ENCODE measurements at regions not wholly inside any gene's neighbourhood (a gene's known extent, or its start where the extent isn't known, plus 50 kb on each side); places are given as distances from the start of the nearest gene placed in this dataset.
"Not testable (repeated sequence)": the region's sequence is repeated elsewhere in the genome, so short reads cannot be mapped to it uniquely, and the experiment has no call there.

DNA sequence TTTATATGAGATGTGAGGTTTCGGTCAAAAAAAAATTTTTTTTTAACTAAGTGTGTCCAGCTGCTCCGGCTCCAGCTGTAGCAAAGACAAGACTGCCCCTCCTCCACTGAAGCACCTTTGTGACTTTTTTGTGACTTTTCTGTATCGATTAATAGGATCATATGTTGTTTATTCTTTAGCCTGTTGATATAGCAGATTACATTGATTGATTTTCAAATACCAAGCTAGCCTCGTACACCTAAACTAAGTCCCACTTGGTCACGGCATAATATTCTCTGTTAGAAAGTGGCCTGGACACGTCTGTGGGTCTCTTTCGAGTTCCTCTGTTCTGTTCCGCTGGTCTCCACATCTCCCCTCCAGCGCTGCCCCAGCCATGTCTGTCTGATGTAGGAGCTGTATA is 126.8 kb downstream of the IGLL1 start:
- Histone ChIP-seq H3K79me2 (ENCODE audit: insufficient read depth, low read length) (no peaks in the 10 kb centered on the region), H3F3A (ENCODE audit: insufficient read depth) (no peaks in the 10 kb centered on the region), H3K9me3 (ENCODE audit: insufficient read depth, low read length) (no peaks in the 10 kb centered on the region), H3K27me3 (ENCODE audit: low read length) (no peaks in the 10 kb centered on the region), H3K9ac (ENCODE audit: low read length) (no peak overlapping the region), H3K9me2 (replicated peaks; ENCODE audit: insufficient read depth, low read length) (no peaks in the 10 kb centered on the region), H3K4me2 (ENCODE audit: low read depth, low read length, poor library complexity, severe bottlenecking) (no peak overlapping the region), H2AFZ (ENCODE audit: low read depth, low read length, severe bottlenecking) (no peak overlapping the region), H4K20me1 (ENCODE audit: low read depth, low read length) (no peaks in the 10 kb centered on the region), H3K27ac (ENCODE audit: low read depth, low read length) (no peak overlapping the region), H3K36me3 (ENCODE audit: low read length) (no peaks in the 10 kb centered on the region), H3K4me3 (ENCODE audit: insufficient read depth, low read length, poor library complexity, severe bottlenecking) (no peak overlapping the region)
- TF ChIP-seq CTCF (IDR thresholded peaks at IDR 0.05; ENCODE audit: insufficient read depth, low read length, poor library complexity, severe bottlenecking) (no peak), EZH2phosphoT487 (conservative IDR thresholded peaks at IDR 0.05; ENCODE audit: low read length) (no peak)

GRCh38 chr22:23452231-23453010 is 127.7 kb downstream of the IGLL1 start:
- no peak overlapping the region for H2AFZ ChIP-seq (ENCODE audit: low read depth, low read length, severe bottlenecking)
- H3K9ac ChIP-seq (ENCODE audit: low read length): no peak overlapping the region
- H3K9me3 ChIP-seq (ENCODE audit: insufficient read depth, low read length): no peaks in the 10 kb centered on the region
- no peaks in the 10 kb centered on the region for H3K36me3 ChIP-seq (ENCODE audit: low read length)
- no peaks in the 10 kb centered on the region for H3K79me2 ChIP-seq (ENCODE audit: insufficient read depth, low read length)
- no peaks in the 10 kb centered on the region for H4K20me1 ChIP-seq (ENCODE audit: low read depth, low read length)
- no peaks in the 10 kb centered on the region for H3K9me2 ChIP-seq (replicated peaks; ENCODE audit: insufficient read depth, low read length)
- no peak overlapping the region for H3K4me3 ChIP-seq (ENCODE audit: insufficient read depth, low read length, poor library complexity, severe bottlenecking)
- no peak for TF ChIP-seq EZH2phosphoT487 (conservative IDR thresholded peaks at IDR 0.05; ENCODE audit: low read length)
- no peak for TF ChIP-seq CTCF (IDR thresholded peaks at IDR 0.05; ENCODE audit: insufficient read depth, low read length, poor library complexity, severe bottlenecking)
- H3K4me2 ChIP-seq (ENCODE audit: low read depth, low read length, poor library complexity, severe bottlenecking): no peak overlapping the region
- no peaks in the 10 kb centered on the region for H3K27me3 ChIP-seq (ENCODE audit: low read length)
- no peaks in the 10 kb centered on the region for H3F3A ChIP-seq (ENCODE audit: insufficient read depth)
- no peak overlapping the region for H3K27ac ChIP-seq (ENCODE audit: low read depth, low read length)

DNA sequence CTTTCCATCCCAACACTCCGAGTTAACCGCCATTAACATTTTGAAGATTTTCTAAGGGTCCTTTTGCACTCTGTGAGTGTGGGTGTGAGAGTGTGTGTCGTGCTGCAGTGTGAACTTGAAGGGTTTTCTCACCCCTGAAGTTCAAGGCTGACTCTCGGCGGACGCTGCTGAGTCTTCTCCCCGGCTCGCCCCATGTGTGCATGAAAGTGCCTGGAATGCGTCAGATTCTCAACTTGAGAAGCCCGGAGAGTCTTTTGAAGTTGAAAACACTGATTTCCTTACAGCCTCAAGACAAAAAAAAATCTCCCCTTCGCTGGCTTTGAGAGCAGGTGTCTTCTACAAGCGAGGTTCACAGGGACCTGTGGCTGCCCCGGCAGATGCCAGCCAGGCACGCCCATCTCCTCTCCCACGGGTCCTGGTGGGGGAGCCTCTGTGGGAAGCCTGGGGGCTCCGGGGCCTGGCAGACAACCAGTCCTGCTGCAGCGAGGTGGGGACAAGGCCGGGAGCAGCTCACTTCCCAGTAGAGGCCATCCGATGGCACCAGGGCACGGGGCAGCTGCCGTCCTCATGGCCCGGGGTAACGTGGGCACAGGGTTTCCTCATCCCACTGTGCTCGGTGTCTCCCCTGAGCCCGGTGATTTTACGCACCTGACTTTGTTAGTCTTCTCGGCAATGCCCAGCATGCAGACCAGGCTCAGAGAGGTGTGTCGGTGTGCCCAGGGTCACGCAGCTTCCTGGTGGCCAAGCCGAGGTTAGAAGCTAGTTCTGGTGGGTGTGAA is 128.4 kb downstream of the IGLL1 start:
- H3K79me2 ChIP-seq (ENCODE audit: insufficient read depth, low read length); H3K36me3 ChIP-seq (ENCODE audit: low read length); H3K9me2 ChIP-seq (replicated peaks; ENCODE audit: insufficient read depth, low read length); H4K20me1 ChIP-seq (ENCODE audit: low read depth, low read length); H3K27me3 ChIP-seq (ENCODE audit: low read length); H3K9ac ChIP-seq (ENCODE audit: low read length); H2AFZ ChIP-seq (ENCODE audit: low read depth, low read length, severe bottlenecking); H3K4me3 ChIP-seq (ENCODE audit: insufficient read depth, low read length, poor library complexity, severe bottlenecking); H3K4me2 ChIP-seq (ENCODE audit: low read depth, low read length, poor library complexity, severe bottlenecking); H3F3A ChIP-seq (ENCODE audit: insufficient read depth); H3K27ac ChIP-seq (ENCODE audit: low read depth, low read length); H3K9me3 ChIP-seq (ENCODE audit: insufficient read depth, low read length): not testable (repeated sequence)

DNA sequence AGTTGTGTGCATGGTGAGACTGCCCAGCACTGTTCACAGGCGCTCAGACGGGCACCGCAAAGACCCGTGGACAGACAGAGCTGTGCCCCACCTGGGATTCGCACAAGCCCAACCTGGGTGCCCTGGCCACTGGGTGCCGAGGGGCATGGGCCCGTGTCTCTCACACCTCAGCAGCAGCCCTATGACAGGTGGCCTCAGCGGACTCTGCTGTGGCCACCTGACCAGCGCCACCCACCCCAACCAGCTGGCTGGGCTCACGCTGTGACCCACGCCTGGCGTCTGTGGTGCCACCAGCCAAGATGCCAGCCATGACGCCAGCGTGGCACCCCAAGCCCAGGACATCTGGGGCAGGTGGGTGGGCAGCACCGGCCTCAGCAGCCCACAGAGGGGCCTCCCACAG is 129.3 kb downstream of the IGLL1 start:
- H3K9me2 ChIP-seq (replicated peaks; ENCODE audit: insufficient read depth, low read length); H3K4me3 ChIP-seq (ENCODE audit: insufficient read depth, low read length, poor library complexity, severe bottlenecking); H3K4me2 ChIP-seq (ENCODE audit: low read depth, low read length, poor library complexity, severe bottlenecking); H2AFZ ChIP-seq (ENCODE audit: low read depth, low read length, severe bottlenecking); H3K9me3 ChIP-seq (ENCODE audit: insufficient read depth, low read length); H3K27me3 ChIP-seq (ENCODE audit: low read length); H3K79me2 ChIP-seq (ENCODE audit: insufficient read depth, low read length); H3K9ac ChIP-seq (ENCODE audit: low read length); H4K20me1 ChIP-seq (ENCODE audit: low read depth, low read length); H3F3A ChIP-seq (ENCODE audit: insufficient read depth); H3K36me3 ChIP-seq (ENCODE audit: low read length); H3K27ac ChIP-seq (ENCODE audit: low read depth, low read length): not testable (repeated sequence)
